ENCODE measurements at regions not wholly inside any gene's neighbourhood (a gene's known extent, or its start where the extent isn't known, plus 50 kb on each side); places are given as distances from the start of the nearest gene placed in this dataset.
A peak's percentile ranks its signal among the peaks of the same experiment; 100 is the strongest.

- TF ChIP-seq CTCF (IDR thresholded peaks at IDR 0.05; ENCODE audit: borderline replicate concordance, extremely low read depth, insufficient read depth), result no peak
- H3K36me3 ChIP-seq (ENCODE audit: control insufficient read depth in 2 of 3, insufficient read depth in 3 of 3, low read length in 3 of 3), result no peaks in the 10 kb centered on the region
- intact Hi-C loops (cut with DNase I), result no loop called here
- H3K27ac ChIP-seq (ENCODE audit: low read depth in 2 of 2, low read length in 2 of 2), result no peak overlapping the region
- H3K9me3 ChIP-seq (ENCODE audit: control insufficient read depth in 2 of 3, insufficient read depth in 1 of 3, low read length in 3 of 3), result no peaks in the 10 kb centered on the region
- H3K9ac ChIP-seq (ENCODE audit: low read length in 3 of 3), result no peak overlapping the region
- FAIRE-seq (no peak), DNase-seq (no peak)
- H3K27me3 ChIP-seq (ENCODE audit: control insufficient read depth, insufficient read depth, low read length), result no peaks in the 10 kb centered on the region
- H3K4me3 ChIP-seq (ENCODE audit: low read length in 3 of 3), result no peak overlapping the region
- no peaks in the 10 kb centered on the region for H3K4me1 ChIP-seq (ENCODE audit: control insufficient read depth in 2 of 3, insufficient read depth in 2 of 3, low read depth in 1 of 3, low read length in 3 of 3)
Measured at GRCh38 chr17:71453876-71454422, 666.9 kb upstream of the SOX9 start.

GRCh38 chr17:71455219-71455618 lies 665.6 kb upstream of the SOX9 start:
- Histone ChIP-seq H3K36me3 (ENCODE audit: control insufficient read depth in 2 of 3, insufficient read depth in 3 of 3, low read length in 3 of 3) (no peaks in the 10 kb centered on the region), H3K9ac (ENCODE audit: low read length in 3 of 3) (no peak overlapping the region), H3K9me3 (ENCODE audit: control insufficient read depth in 2 of 3, insufficient read depth in 1 of 3, low read length in 3 of 3) (no peaks in the 10 kb centered on the region), H3K4me1 (ENCODE audit: control insufficient read depth in 2 of 3, insufficient read depth in 2 of 3, low read depth in 1 of 3, low read length in 3 of 3) (no peaks in the 10 kb centered on the region), H3K27me3 (ENCODE audit: control insufficient read depth, insufficient read depth, low read length) (no peaks in the 10 kb centered on the region), H3K27ac (ENCODE audit: low read depth in 2 of 2, low read length in 2 of 2) (no peak overlapping the region), H3K4me3 (ENCODE audit: low read length in 3 of 3) (no peak overlapping the region)
- intact Hi-C loops (cut with DNase I), result no loop called here
- DNase-seq (no peak), FAIRE-seq (no peak)
- no peak for TF ChIP-seq CTCF (IDR thresholded peaks at IDR 0.05; ENCODE audit: borderline replicate concordance, extremely low read depth, insufficient read depth)

DNA sequence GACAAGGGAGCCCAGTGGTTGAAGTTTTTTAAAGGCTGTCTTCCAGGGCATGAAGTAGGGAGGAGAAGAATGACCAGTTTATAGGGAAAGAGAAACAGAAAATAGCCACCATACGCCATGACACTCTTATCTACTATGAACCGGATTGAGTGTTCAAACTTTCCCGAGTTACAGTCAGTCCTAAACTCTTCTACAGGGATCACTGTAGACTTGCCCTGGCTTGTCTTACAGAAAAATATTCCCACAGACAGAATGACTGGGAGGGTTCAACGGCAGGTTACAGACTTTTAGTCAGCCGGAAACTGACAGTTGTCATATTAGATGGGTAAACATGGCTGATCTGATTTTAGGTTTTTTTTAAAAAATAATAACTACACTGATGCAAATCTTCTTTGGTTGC lies 662.5 kb upstream of the SOX9 start:
- FAIRE-seq (no peak), DNase-seq (no peak)
- Histone ChIP-seq H3K27me3 (ENCODE audit: control insufficient read depth, insufficient read depth, low read length) (no peaks in the 10 kb centered on the region), H3K4me3 (ENCODE audit: low read length in 3 of 3) (no peak overlapping the region), H3K4me1 (ENCODE audit: control insufficient read depth in 2 of 3, insufficient read depth in 2 of 3, low read depth in 1 of 3, low read length in 3 of 3) (no peaks in the 10 kb centered on the region), H3K9me3 (ENCODE audit: control insufficient read depth in 2 of 3, insufficient read depth in 1 of 3, low read length in 3 of 3) (no peaks in the 10 kb centered on the region), H3K27ac (ENCODE audit: low read depth in 2 of 2, low read length in 2 of 2) (no peak overlapping the region), H3K36me3 (ENCODE audit: control insufficient read depth in 2 of 3, insufficient read depth in 3 of 3, low read length in 3 of 3) (no peaks in the 10 kb centered on the region), H3K9ac (ENCODE audit: low read length in 3 of 3) (no peak overlapping the region)
- TF ChIP-seq CTCF (IDR thresholded peaks at IDR 0.05; ENCODE audit: borderline replicate concordance, extremely low read depth, insufficient read depth), result no peak
- intact Hi-C loops (cut with DNase I), result no loop called here

- DNase-seq, result peak in 1 of 5 donors; percentile 15
- no peak for FAIRE-seq
- Histone ChIP-seq H3K4me3 (ENCODE audit: low read length in 3 of 3) (no peak overlapping the region), H3K27ac (ENCODE audit: low read depth in 2 of 2, low read length in 2 of 2) (no peak overlapping the region), H3K36me3 (ENCODE audit: control insufficient read depth in 2 of 3, insufficient read depth in 3 of 3, low read length in 3 of 3) (no peaks in the 10 kb centered on the region), H3K27me3 (ENCODE audit: control insufficient read depth, insufficient read depth, low read length) (no peaks in the 10 kb centered on the region), H3K9ac (ENCODE audit: low read length in 3 of 3) (no peak overlapping the region), H3K4me1 (ENCODE audit: control insufficient read depth in 2 of 3, insufficient read depth in 2 of 3, low read depth in 1 of 3, low read length in 3 of 3) (no peaks in the 10 kb centered on the region), H3K9me3 (ENCODE audit: control insufficient read depth in 2 of 3, insufficient read depth in 1 of 3, low read length in 3 of 3) (no peaks in the 10 kb centered on the region)
- TF ChIP-seq CTCF (IDR thresholded peaks at IDR 0.05; ENCODE audit: borderline replicate concordance, extremely low read depth, insufficient read depth), result peak; percentile 27
- intact Hi-C loops (cut with DNase I), result no loop called here
Measured at GRCh38 chr17:71460943-71461342, 659.9 kb upstream of the SOX9 start.

All from kidney (tissue), 13 donors.